PC-3 (cell line): ENCODE measurements at regions not wholly inside any gene's neighbourhood (a gene's known extent, or its start where the extent isn't known, plus 50 kb on each side); places are given as distances from the start of the nearest gene placed in this dataset.

Source experiments
- EZH2 ChIP-seq: fragments of 300-600 bp; sonication (generic); IDR thresholded peaks from one replicate; pipeline ENCODE4 v1.6.1; 2017; ENCODE audit warnings: antibody characterized with exemption, mild to moderate bottlenecking, low read length; ENCODE audit not compliant: unreplicated experiment
- TF ChIP-seq, protein P1 (sequence below): fragments of 300-600 bp; sonication (generic); conservative IDR thresholded peaks from 2 replicates; pipeline ENCODE4 v1.5.1; 2017; ENCODE audit warnings: antibody characterized with exemption, low read depth, mild to moderate bottlenecking, low read length

DNA sequence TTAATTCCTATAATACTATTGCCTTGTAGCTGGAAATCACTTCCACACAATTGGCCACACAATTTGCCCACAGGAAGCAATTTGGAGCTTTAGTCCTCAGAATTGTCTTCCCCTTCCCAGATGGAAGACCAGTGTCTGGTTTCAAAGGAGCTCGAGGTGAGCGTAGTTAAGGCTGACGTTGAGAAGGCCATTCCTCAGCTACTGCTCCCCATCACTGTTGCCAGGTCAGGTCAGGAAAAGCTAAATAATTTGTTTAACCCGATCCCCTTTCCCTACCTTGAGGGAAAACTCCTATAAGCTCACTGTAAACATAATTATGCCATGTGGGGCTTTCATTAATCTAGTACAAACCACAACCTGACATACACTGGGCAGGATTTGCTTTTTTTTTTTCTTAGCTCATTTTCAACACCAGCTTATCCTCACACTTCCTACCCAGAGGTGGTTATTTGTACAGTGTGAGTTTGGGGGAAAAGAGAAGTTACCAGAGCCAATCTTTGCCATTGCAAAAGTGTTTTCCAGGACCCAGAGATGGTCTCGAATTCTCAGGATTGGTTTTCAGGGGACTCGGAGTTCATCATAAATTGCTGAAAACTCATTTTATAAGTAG is 242.7 kb downstream of the CLIC5 start:
- TF ChIP-seq, protein P1, sequence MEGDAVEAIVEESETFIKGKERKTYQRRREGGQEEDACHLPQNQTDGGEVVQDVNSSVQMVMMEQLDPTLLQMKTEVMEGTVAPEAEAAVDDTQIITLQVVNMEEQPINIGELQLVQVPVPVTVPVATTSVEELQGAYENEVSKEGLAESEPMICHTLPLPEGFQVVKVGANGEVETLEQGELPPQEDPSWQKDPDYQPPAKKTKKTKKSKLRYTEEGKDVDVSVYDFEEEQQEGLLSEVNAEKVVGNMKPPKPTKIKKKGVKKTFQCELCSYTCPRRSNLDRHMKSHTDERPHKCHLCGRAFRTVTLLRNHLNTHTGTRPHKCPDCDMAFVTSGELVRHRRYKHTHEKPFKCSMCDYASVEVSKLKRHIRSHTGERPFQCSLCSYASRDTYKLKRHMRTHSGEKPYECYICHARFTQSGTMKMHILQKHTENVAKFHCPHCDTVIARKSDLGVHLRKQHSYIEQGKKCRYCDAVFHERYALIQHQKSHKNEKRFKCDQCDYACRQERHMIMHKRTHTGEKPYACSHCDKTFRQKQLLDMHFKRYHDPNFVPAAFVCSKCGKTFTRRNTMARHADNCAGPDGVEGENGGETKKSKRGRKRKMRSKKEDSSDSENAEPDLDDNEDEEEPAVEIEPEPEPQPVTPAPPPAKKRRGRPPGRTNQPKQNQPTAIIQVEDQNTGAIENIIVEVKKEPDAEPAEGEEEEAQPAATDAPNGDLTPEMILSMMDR: no peak
- TF ChIP-seq EZH2: no peak
